Heart right ventricle (tissue), 16 donors: ENCODE measurements at regions not wholly inside any gene's neighbourhood (a gene's known extent, or its start where the extent isn't known, plus 50 kb on each side); places are given as distances from the start of the nearest gene placed in this dataset.

Experiments used
- ATAC-seq, 8 donors: fragments of 200-7000 bp; cut with Tn5 transposase; one replicate each; pipeline ENCODE4 v1.9.1; 2020; ENCODE audit warnings: mild to moderate bottlenecking in 8 of 8, moderate library complexity in 8 of 8, moderate number of reproducible peaks in 1 of 8
- DNase-seq, 2 donors: peaks; one replicate each; pipeline ENCODE4 v3.0.0-alpha.2; 2020
- H3K27ac ChIP-seq, 10 donors: fragments of 200-600 bp; sonication (generic) in 2 of 10; one replicate each; pipeline versions ENCODE4 v1.5.0 to v1.8.0; 2020 to 2022; ENCODE audit warnings: mild to moderate bottlenecking in 3 of 10
- H3K27me3 ChIP-seq, 7 donors: fragments of 200-600 bp; one replicate each; pipeline ENCODE4 v1.8.0; 2021 to 2022; ENCODE audit warnings: mild to moderate bottlenecking in 2 of 7
- H3K36me3 ChIP-seq, 9 donors: fragments of 200-600 bp; sonication (generic) in 1 of 9; one replicate each; pipeline versions ENCODE4 v1.5.0 to v1.8.0; 2020 to 2022; ENCODE audit warnings: mild to moderate bottlenecking in 2 of 9
- H3K4me1 ChIP-seq, 9 donors: fragments of 200-600 bp; sonication (generic) in 1 of 9; one replicate each; pipeline versions ENCODE4 v1.5.0 to v1.8.0; 2020 to 2022; ENCODE audit warnings: mild to moderate bottlenecking in 4 of 9
- H3K4me3 ChIP-seq, 10 donors: fragments of 200-600 bp; sonication (generic) in 2 of 10; one replicate each; pipeline versions ENCODE4 v1.5.0 to v1.8.0; 2020 to 2022; ENCODE audit warnings: mild to moderate bottlenecking in 7 of 10, moderate library complexity in 2 of 10
- H3K9me3 ChIP-seq, 11 donors: fragments of 200-600 bp in 10 of 11; sonication (generic) in 2 of 11; one replicate each; pipeline versions ENCODE4 v1.5.0 to v1.8.0; 2013 to 2022; ENCODE audit warnings: mild to moderate bottlenecking in 2 of 11, control low read depth in 1 of 11, moderate library complexity in 1 of 11
- CTCF ChIP-seq, 9 donors: fragments of 200-600 bp; sonication (generic) in 2 of 9; IDR thresholded peaks; one replicate each; pipeline versions ENCODE4 v1.5.0 to v1.8.0; 2021 to 2022; ENCODE audit warnings: antibody characterized with exemption in 9 of 9, mild to moderate bottlenecking in 5 of 9, moderate library complexity in 1 of 9
- WGBS, 2 donors: extraction: QIAGEN DNeasy Blood & Tissue Kit; methylation state at CpG; one replicate each; pipeline ENCODE4 v1.1.7; 2013; ENCODE audit warnings: inconsistent platforms in 1 of 2; 5-methylcytosine and 5-hydroxymethylcytosine counted together
- intact Hi-C, 10 donors: fragments of 100-400 bp; cut with DNase I; formaldehyde crosslinking; loops; one replicate each; pipeline versions ENCODE4 v1.11.1 to v1.14.2; 2022
- donor health status: Arrhythmogenic right ventricular cardiomyopathy.
- donor health status: ischemic (EF 13 %, LVEDD 7.1; RV severe dilation, severe dysfunction).
- donor health status: healthy with polysubstance abuse.
- donor health status: DM: no; HTN: yes; CAD: no.
- donor health status: DM: no; HTN: no; CAD: no.
- donor health status: ischemic (EF 25% LVEDD 6.9; RV normal size, moderate dysfunction).
- donor health status: ischemic (EF 25% LVEDD 5.7; RV mildly dilated, moderate dysfunction).
- donor health status: healthy.
- donor health status: DM: yes; HTN: yes; CAD: no.
- donor health status: Ischemic cardiomyopathy.
- donor health status: ischemic (EF 35%, LVEDD 5.7; RV mildly dilated, moderate dysfunction).
- donor health status: nonischemic (EF 11% LVEDD 7.7; RV severe dilation, severe dysfunction).
- donor health status: DM: yes; HTN: yes; CAD: no.
- donor health status: PGD.
- donor health status: ischemic (EF 29% LVEDD 5.4; RV normal size, mild dysfunction).
- donor health status: nonischemic (EF 23%, LVEDD 6.1; RV moderate dilation, normal function).

GRCh38 chr7:124310934-124311390 is 278.1 kb upstream of the TMEM229A start:
- H3K27me3 ChIP-seq: no peaks in the 10 kb centered on the region
- H3K36me3 ChIP-seq: no peaks in the 10 kb centered on the region
- no peak for TF ChIP-seq CTCF (IDR thresholded peaks at IDR 0.05)
- H3K4me3 ChIP-seq: no peak overlapping the region
- ATAC-seq: no peak
- peaks cover 0 to under 1% (median 0%) of the 10 kb centered on the region in 11 donors for H3K9me3 ChIP-seq
- no peaks in the 10 kb centered on the region for H3K4me1 ChIP-seq
- H3K27ac ChIP-seq: no peak overlapping the region
- intact Hi-C loops: no loop called here
- DNase-seq: no peak

DNA sequence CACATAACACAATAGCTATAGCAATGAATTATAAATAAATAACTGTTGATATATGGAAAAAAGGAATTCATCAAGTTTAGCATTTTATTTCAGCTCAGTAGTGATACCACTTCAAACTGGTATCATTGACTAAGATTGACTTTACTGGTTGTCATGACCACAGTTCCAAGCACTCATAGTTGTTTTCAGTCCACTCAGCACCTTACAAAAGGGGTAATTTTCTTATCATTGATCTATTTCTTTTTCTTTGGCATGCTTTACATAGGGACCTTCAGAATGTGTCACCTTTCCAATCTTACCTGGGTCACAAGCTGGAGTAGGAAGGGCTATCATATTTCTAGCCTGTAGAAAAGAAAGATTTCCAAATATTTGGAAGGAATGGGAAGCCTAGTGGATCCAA is 275.5 kb upstream of the TMEM229A start:
- intact Hi-C loops: no loop called here
- DNase-seq (no peak), ATAC-seq (no peak)
- no peak overlapping the region for H3K27ac ChIP-seq
- H3K27me3 ChIP-seq: no peaks in the 10 kb centered on the region
- H3K36me3 ChIP-seq: no peaks in the 10 kb centered on the region
- TF ChIP-seq CTCF (IDR thresholded peaks at IDR 0.05): no peak
- no peak overlapping the region for H3K4me3 ChIP-seq
- no peaks in the 10 kb centered on the region for H3K9me3 ChIP-seq
- H3K4me1 ChIP-seq: no peaks in the 10 kb centered on the region

DNA sequence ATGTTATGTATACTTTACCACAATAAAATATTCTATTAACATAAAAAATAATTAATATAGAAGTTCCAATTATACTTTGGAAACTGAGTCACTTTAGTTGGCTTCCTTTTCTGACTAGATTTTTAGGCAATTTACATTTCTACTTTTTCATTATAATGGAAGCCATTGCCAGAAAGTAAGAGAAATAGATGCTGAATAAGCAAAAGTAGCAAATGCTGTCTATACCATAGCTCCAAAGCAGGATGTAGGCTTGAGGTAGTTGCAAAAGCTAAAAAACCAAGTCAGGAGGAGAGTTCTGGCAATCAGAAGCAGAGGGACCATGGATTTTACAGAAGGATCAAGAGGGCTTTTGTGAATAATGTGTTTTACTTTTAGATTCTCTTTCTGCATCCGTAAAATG is 262.4 kb upstream of the TMEM229A start:
- intact Hi-C loops: loop anchor here in 1 of 10 donors (10.0 kb wide), 1 partner anchor 60 kb away; no protein-coding TSS in a partner anchor
- no peak for TF ChIP-seq CTCF (IDR thresholded peaks at IDR 0.05)
- DNase-seq: no peak
- Histone ChIP-seq H3K4me3 (no peak overlapping the region), H3K27ac (no peak overlapping the region), H3K27me3 (no peaks in the 10 kb centered on the region), H3K4me1 (no peaks in the 10 kb centered on the region), H3K9me3 (peaks cover 0 to 73% (median 36%) of the 10 kb centered on the region in 11 donors), H3K36me3 (no peaks in the 10 kb centered on the region)
- WGBS, 2 donors: 92 to 94% methylated on average over 1 of the region's 1 CpG
- ATAC-seq: no peak

GRCh38 chr7:124284937-124285336 is 252.1 kb upstream of the TMEM229A start:
- Histone ChIP-seq H3K9me3 (no peaks in the 10 kb centered on the region), H3K27me3 (no peaks in the 10 kb centered on the region), H3K4me3 (no peak overlapping the region), H3K36me3 (no peaks in the 10 kb centered on the region), H3K4me1 (no peaks in the 10 kb centered on the region), H3K27ac (no peak overlapping the region)
- DNase-seq (no peak), ATAC-seq (no peak)
- 52 to 79% methylated on average over 1 of the region's 1 CpG for WGBS, 2 donors
- intact Hi-C loops: no loop called here
- TF ChIP-seq CTCF (IDR thresholded peaks at IDR 0.05): no peak
